Skeletal muscle satellite cell (primary cell): ENCODE measurements at regions not wholly inside any gene's neighbourhood (a gene's known extent, or its start where the extent isn't known, plus 50 kb on each side); places are given as distances from the start of the nearest gene placed in this dataset.

Experiments
- H3K27me3 ChIP-seq: 2 replicates; pipeline ENCODE4 v1.7.0; 2013; ENCODE audit warnings: low read length; ENCODE audit not compliant: control insufficient read depth, insufficient read depth
- H3K36me3 ChIP-seq: 2 replicates; pipeline ENCODE4 v1.7.0; 2013; ENCODE audit warnings: mild to moderate bottlenecking, control low read depth, low read length; ENCODE audit not compliant: insufficient read depth
- H3K4me1 ChIP-seq: 2 replicates; pipeline ENCODE4 v1.7.0; 2013; ENCODE audit warnings: low read length; ENCODE audit not compliant: control insufficient read depth, insufficient read depth
- H3K4me2 ChIP-seq: 2 replicates; pipeline ENCODE4 v1.7.0; 2013; ENCODE audit warnings: mild to moderate bottlenecking, low read length
- H3K4me3 ChIP-seq: 2 replicates; pipeline ENCODE4 v1.7.0; 2013; ENCODE audit warnings: low read length
- H3K9ac ChIP-seq: 2 replicates; pipeline ENCODE4 v1.7.0; 2013; ENCODE audit warnings: mild to moderate bottlenecking, low read depth, low read length, moderate library complexity
- H3K9me3 ChIP-seq: replicated peaks from 2 replicates; pipeline ENCODE4 v1.7.0; 2013; ENCODE audit warnings: mild to moderate bottlenecking, control low read depth, low read length

- Histone ChIP-seq H3K4me3 (no peak overlapping the region), H3K4me2 (no peak overlapping the region), H3K9ac (no peak overlapping the region), H3K9me3 (no peaks in the 10 kb centered on the region), H3K36me3 (no peaks in the 10 kb centered on the region), H3K27me3 (no peaks in the 10 kb centered on the region), H3K4me1 (no peaks in the 10 kb centered on the region)
Observed at GRCh38 chr16:85500220-85500619, 112.9 kb upstream of the GSE1 start.

DNA sequence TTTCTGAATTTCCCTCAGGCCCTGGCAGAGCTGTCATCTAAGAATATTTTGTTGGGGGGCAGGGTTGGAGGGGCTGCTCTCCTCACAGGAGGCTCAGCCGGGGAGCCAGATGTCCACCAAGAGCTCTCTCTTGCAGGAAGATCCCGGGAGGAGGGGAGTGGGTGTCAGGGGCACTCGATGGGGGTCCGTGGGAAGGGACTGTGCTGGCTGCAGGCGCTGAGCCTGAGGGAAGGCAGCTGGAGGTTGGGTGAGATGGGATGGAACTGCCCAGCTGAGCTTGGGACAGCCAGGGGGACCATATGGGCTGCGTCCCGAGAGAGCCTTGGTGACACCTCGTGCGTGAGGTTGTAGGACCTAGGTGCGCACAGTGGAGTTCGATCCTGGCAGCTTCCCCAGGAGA is 111.2 kb upstream of the GSE1 start:
- Histone ChIP-seq H3K4me1 (no peaks in the 10 kb centered on the region), H3K4me2 (no peak overlapping the region), H3K36me3 (no peaks in the 10 kb centered on the region), H3K9ac (no peak overlapping the region), H3K4me3 (no peak overlapping the region), H3K27me3 (no peaks in the 10 kb centered on the region), H3K9me3 (no peaks in the 10 kb centered on the region)

- H3K4me2 ChIP-seq, result no peak overlapping the region
- no peaks in the 10 kb centered on the region for H3K4me1 ChIP-seq
- H3K9ac ChIP-seq, result no peak overlapping the region
- no peak overlapping the region for H3K4me3 ChIP-seq
- H3K27me3 ChIP-seq, result no peaks in the 10 kb centered on the region
- H3K36me3 ChIP-seq, result no peaks in the 10 kb centered on the region
- H3K9me3 ChIP-seq, result no peaks in the 10 kb centered on the region
Observed at GRCh38 chr16:85502357-85502756, 110.8 kb upstream of the GSE1 start.

DNA sequence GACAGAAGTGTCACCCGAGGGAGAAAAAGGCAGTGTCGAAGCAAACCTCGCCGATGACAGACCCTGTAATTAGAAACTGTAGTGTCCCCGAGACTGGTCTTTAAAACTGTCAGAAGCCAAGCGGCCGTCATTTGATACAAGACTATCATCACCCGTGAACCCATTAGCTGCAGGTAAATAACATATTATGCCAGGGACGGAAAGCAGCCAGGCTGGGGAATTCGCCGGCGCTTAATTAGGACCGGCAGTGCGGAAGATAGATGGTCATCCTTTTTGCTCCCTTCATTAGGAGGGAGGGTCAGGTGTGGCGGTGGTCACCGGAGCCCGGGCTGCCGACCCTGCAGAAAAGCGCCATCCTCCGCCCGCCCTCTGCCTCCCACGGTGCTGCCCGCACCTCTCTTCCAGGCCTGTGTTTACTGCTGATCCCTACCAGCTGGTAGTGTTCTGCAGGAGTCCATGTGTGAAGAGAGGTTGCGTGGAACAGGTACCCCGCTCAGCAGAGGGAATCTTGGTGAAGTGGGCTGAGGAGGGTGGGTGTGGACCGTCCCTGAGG is 109.4 kb upstream of the GSE1 start:
- Histone ChIP-seq H3K4me3 (no peak overlapping the region), H3K9ac (no peak overlapping the region)

DNA sequence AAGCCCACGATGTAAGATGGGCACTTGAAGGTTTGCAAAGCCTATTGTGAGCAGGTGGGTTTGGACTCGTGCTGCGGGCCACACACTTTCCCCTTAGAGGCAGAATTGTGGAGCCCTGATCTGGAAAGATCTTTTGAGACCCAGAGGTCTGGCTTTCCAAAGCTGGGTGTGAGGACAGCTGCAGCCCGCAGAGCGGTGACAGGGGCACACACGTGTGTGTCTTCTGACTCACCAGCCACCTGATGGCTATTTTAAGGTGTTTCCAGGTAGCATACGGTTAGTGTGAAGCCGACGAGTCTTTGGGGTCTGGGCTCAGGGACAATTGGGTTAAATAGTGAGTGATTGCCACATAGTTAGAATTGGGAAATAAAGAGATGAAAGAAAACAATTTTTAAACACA is 108.9 kb upstream of the GSE1 start:
- Histone ChIP-seq H3K4me3 (no peak overlapping the region), H3K4me2 (no peak overlapping the region), H3K36me3 (no peaks in the 10 kb centered on the region), H3K27me3 (no peaks in the 10 kb centered on the region), H3K9ac (no peak overlapping the region), H3K9me3 (no peaks in the 10 kb centered on the region), H3K4me1 (no peaks in the 10 kb centered on the region)

More for the DNA sequence above, 109.4 kb upstream of the GSE1 start:
- Histone ChIP-seq H3K9me3 (no peaks in the 10 kb centered on the region), H3K27me3 (no peaks in the 10 kb centered on the region), H3K36me3 (no peaks in the 10 kb centered on the region), H3K4me1 (no peaks in the 10 kb centered on the region), H3K4me2 (no peak overlapping the region)

GRCh38 chr16:85505794-85506634 is 107.1 kb upstream of the GSE1 start:
- Histone ChIP-seq H3K36me3 (no peaks in the 10 kb centered on the region), H3K9ac (no peak overlapping the region), H3K4me2 (no peak overlapping the region), H3K4me3 (no peak overlapping the region), H3K9me3 (no peaks in the 10 kb centered on the region), H3K27me3 (no peaks in the 10 kb centered on the region), H3K4me1 (no peaks in the 10 kb centered on the region)

- no peaks in the 10 kb centered on the region for H3K4me1 ChIP-seq
- H3K4me3 ChIP-seq, result no peak overlapping the region
- no peaks in the 10 kb centered on the region for H3K27me3 ChIP-seq
- no peaks in the 10 kb centered on the region for H3K9me3 ChIP-seq
- no peak overlapping the region for H3K4me2 ChIP-seq
- no peaks in the 10 kb centered on the region for H3K36me3 ChIP-seq
- no peak overlapping the region for H3K9ac ChIP-seq
Observed at GRCh38 chr16:85506635-85506911, 106.5 kb upstream of the GSE1 start.

GRCh38 chr16:85507342-85507741 is 105.8 kb upstream of the GSE1 start:
- H3K27me3 ChIP-seq, result no peaks in the 10 kb centered on the region
- no peaks in the 10 kb centered on the region for H3K9me3 ChIP-seq
- H3K4me1 ChIP-seq, result no peaks in the 10 kb centered on the region

DNA sequence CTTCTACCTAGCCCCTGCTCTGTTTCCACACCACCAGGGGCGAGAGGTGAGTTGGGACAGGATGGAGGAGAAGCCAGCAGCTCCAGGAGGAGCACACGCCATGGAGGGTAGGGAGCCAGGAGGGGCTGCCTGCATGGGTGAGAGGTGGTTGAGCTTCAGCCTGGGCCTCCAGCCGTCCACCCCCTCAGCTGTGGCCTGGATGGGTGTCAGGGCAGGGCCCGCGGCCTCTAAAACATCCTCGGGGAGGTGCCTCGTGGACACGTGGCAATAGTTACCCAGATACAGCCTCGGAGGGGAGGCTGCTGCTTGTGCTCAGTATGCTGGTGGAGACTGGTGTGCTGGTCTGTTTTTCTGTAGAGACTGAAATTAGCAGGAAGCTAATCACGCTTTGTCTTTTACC is 104.7 kb upstream of the GSE1 start:
- Histone ChIP-seq H3K9me3 (no peaks in the 10 kb centered on the region), H3K9ac (no peak overlapping the region), H3K4me3 (no peak overlapping the region), H3K4me1 (peaks cover 7% of the 10 kb centered on the region), H3K4me2 (no peak overlapping the region), H3K27me3 (no peaks in the 10 kb centered on the region), H3K36me3 (no peaks in the 10 kb centered on the region)

More at GRCh38 chr16:85507342-85507741, 105.8 kb upstream of the GSE1 start:
- Histone ChIP-seq H3K4me2 (no peak overlapping the region), H3K4me3 (no peak overlapping the region), H3K36me3 (no peaks in the 10 kb centered on the region), H3K9ac (no peak overlapping the region)

DNA sequence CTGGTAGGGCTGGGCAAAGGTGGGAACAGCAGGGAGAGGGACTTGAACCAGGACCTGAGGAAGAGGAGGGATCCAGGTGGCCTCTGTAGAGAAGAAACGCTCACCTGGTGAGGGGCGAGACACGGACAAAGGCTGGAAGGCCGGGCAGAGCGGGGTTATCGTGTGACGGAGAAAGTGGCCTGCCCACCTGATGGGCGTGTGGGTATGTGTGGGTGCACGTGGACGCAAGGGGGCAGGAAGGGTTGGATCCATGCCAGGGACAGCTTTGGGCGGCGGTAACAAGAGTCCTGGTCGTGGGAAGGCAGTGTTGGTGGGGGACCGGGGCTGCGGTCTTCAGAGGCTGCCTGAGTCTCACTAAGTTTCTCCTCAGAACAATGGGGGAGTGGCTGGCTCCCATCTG is 104.1 kb upstream of the GSE1 start:
- no peak overlapping the region for H3K4me3 ChIP-seq
- no peak overlapping the region for H3K4me2 ChIP-seq
- no peaks in the 10 kb centered on the region for H3K27me3 ChIP-seq
- H3K4me1 ChIP-seq, result peaks cover 13% of the 10 kb centered on the region
- H3K9me3 ChIP-seq, result no peaks in the 10 kb centered on the region
- no peaks in the 10 kb centered on the region for H3K36me3 ChIP-seq
- no peak overlapping the region for H3K9ac ChIP-seq

- Histone ChIP-seq H3K4me3 (no peak overlapping the region), H3K36me3 (no peaks in the 10 kb centered on the region), H3K9ac (no peak overlapping the region), H3K4me2 (no peak overlapping the region), H3K9me3 (no peaks in the 10 kb centered on the region), H3K27me3 (no peaks in the 10 kb centered on the region), H3K4me1 (peaks cover 25% of the 10 kb centered on the region)
Observed at GRCh38 chr16:85510041-85510659, 103.0 kb upstream of the GSE1 start.
